IMR-90 (cell line): ENCODE measurements at regions not wholly inside any gene's neighbourhood (a gene's known extent, or its start where the extent isn't known, plus 50 kb on each side); places are given as distances from the start of the nearest gene placed in this dataset.
A peak's percentile ranks its signal among the peaks of the same experiment; 100 is the strongest.

Experiments used
- ATAC-seq: fragments of 200-7000 bp; cut with Tn5 transposase; 2 replicates; pipeline ENCODE4 v1.9.1; 2020; ENCODE audit warnings: low read depth, mild to moderate bottlenecking, moderate library complexity
- BruUV-seq: library from RNA; stranded (reverse); fragments of 400-500 nt; replicated peaks from 2 replicates; lab custom pipeline; 2021; lab: Mats Ljungman, UMichigan
- CTCF ChIA-PET: fragments of 300-600 bp; formaldehyde crosslinking; extraction: SDS; loops from one replicate; lab custom pipeline; 2021; ENCODE audit warnings: antibody characterized with exemption; lab: Yijun Ruan, JAX
- POLR2A ChIA-PET: fragments of 300-600 bp; sonication (Branson Sonifier 250); formaldehyde crosslinking; loops from one replicate; lab custom pipeline; 2022; ENCODE audit warnings: antibody characterized with exemption; ENCODE audit not compliant: unreplicated experiment; lab: Charles Lee
- DNase-seq: peaks from one replicate; pipeline ENCODE4 v3.0.0; 2013
- H2AFZ ChIP-seq: replicated peaks from 2 replicates; pipeline ENCODE3; 2013; ENCODE audit warnings: low read length, mild to moderate bottlenecking; ENCODE audit not compliant: poor library complexity
- H2AK5ac ChIP-seq: 2 replicates; pipeline ENCODE4 v1.6.1; 2013; ENCODE audit warnings: low read depth, low read length, inconsistent platforms
- H2AK9ac ChIP-seq: replicated peaks from 2 replicates; pipeline ENCODE3; 2013; ENCODE audit warnings: mild to moderate bottlenecking, low read depth, low read length, moderate library complexity; ENCODE audit not compliant: poor library complexity
- H2BK120ac ChIP-seq: 2 replicates; pipeline ENCODE4 v1.6.1; 2013; ENCODE audit warnings: low read depth, low read length, inconsistent platforms
- H2BK15ac ChIP-seq: 3 replicates; pipeline ENCODE4 v1.6.1; 2013; ENCODE audit warnings: low read depth, low read length, inconsistent platforms
- H2BK20ac ChIP-seq: 2 replicates; pipeline ENCODE4 v1.6.1; 2013; ENCODE audit warnings: low read depth, mild to moderate bottlenecking, inconsistent platforms, low read length, moderate library complexity
- H2BK5ac ChIP-seq: 2 replicates; pipeline ENCODE4 v1.6.1; 2013; ENCODE audit warnings: mild to moderate bottlenecking, low read depth, low read length, inconsistent platforms; ENCODE audit not compliant: poor library complexity, severe bottlenecking
- H3K14ac ChIP-seq: replicated peaks from 2 replicates; pipeline ENCODE4 v1.6.1; 2013; ENCODE audit warnings: low read depth, low read length, inconsistent platforms
- H3K18ac ChIP-seq: 2 replicates; pipeline ENCODE4 v1.6.1; 2013; ENCODE audit warnings: low read depth, low read length, control low read depth
- H3K23ac ChIP-seq: 2 replicates; pipeline ENCODE4 v1.6.1; 2013; ENCODE audit warnings: low read depth, low read length, inconsistent platforms
- H3K27ac ChIP-seq: 2 replicates; pipeline ENCODE4 v1.5.1; 2013; ENCODE audit warnings: mild to moderate bottlenecking, control low read depth, low read length; ENCODE audit not compliant: insufficient read depth
- H3K27me3 ChIP-seq: 2 replicates; pipeline ENCODE4 v1.6.1; 2013; ENCODE audit warnings: low read length; ENCODE audit not compliant: control insufficient read depth, insufficient read depth
- H3K36me3 ChIP-seq: 2 replicates; pipeline ENCODE4 v1.6.1; 2013; ENCODE audit warnings: low read length, mixed read lengths; ENCODE audit not compliant: control insufficient read depth, insufficient read depth
- H3K4ac ChIP-seq: 2 replicates; pipeline ENCODE4 v1.6.1; 2013; ENCODE audit warnings: low read depth, low read length, inconsistent platforms
- H3K4me1 ChIP-seq: 2 replicates; pipeline ENCODE4 v1.6.1; 2013; ENCODE audit warnings: low read length, mixed read lengths; ENCODE audit not compliant: control insufficient read depth, insufficient read depth
- H3K4me2 ChIP-seq: 2 replicates; pipeline ENCODE4 v1.6.1; 2013; ENCODE audit warnings: low read depth, mild to moderate bottlenecking, control low read depth, low read length, moderate library complexity
- H3K4me3 ChIP-seq: 2 replicates; pipeline ENCODE4 v1.5.1; 2013; ENCODE audit warnings: low read depth, mild to moderate bottlenecking, control low read depth, low read length, moderate library complexity; ENCODE audit not compliant: insufficient read depth
- H3K56ac ChIP-seq: 2 replicates; pipeline ENCODE4 v1.6.1; 2013; ENCODE audit warnings: low read length, inconsistent platforms; ENCODE audit not compliant: insufficient read depth; ENCODE audit errors: extremely low read depth
- H3K79me1 ChIP-seq, 2 experiments: 2 replicates each; pipeline ENCODE4 v1.6.1; 2013; ENCODE audit warnings: low read length in 2 of 2, inconsistent platforms in 1 of 2, low read depth in 1 of 2
- H3K9ac ChIP-seq: 2 replicates; pipeline ENCODE4 v1.6.1; 2013; ENCODE audit warnings: low read depth, low read length, control low read depth
- H3K9me1 ChIP-seq: 2 replicates; pipeline ENCODE4 v1.6.1; 2013; ENCODE audit warnings: low read length, inconsistent platforms; ENCODE audit not compliant: insufficient read depth
- H3K9me3 ChIP-seq: 2 replicates; pipeline ENCODE4 v1.6.1; 2013; ENCODE audit warnings: low read length; ENCODE audit not compliant: control insufficient read depth, insufficient read depth
- H4K20me1 ChIP-seq: 2 replicates; pipeline ENCODE4 v1.6.1; 2013; ENCODE audit warnings: low read length, inconsistent platforms; ENCODE audit not compliant: insufficient read depth
- H4K5ac ChIP-seq: 2 replicates; pipeline ENCODE4 v1.6.1; 2013; ENCODE audit warnings: mild to moderate bottlenecking, low read depth, low read length, control low read depth
- H4K8ac ChIP-seq, 2 experiments: 2 replicates each; pipeline ENCODE4 v1.6.1; 2013; ENCODE audit warnings: low read depth in 2 of 2, low read length in 2 of 2, control low read depth in 1 of 2, inconsistent platforms in 1 of 2
- H4K91ac ChIP-seq: 2 replicates; pipeline ENCODE4 v1.6.1; 2013; ENCODE audit warnings: low read depth, low read length, inconsistent platforms; ENCODE audit not compliant: insufficient read depth
- BHLHE40 ChIP-seq: fragments of 150-350 bp; IDR thresholded peaks from 2 replicates; pipeline ENCODE4 v1.6.1; 2016; ENCODE audit warnings: mild to moderate bottlenecking, low read depth, low read length
- CEBPB ChIP-seq: IDR thresholded peaks from 2 replicates; pipeline ENCODE4 v1.6.1; 2012; ENCODE audit warnings: low read depth, low read length, improper control_type of control experiment
- CHD1 ChIP-seq: IDR thresholded peaks from 2 replicates; pipeline ENCODE4 v1.6.1; 2012; ENCODE audit warnings: low read depth, low read length, improper control_type of control experiment
- FOS ChIP-seq: fragments of 150-350 bp; IDR thresholded peaks from 2 replicates; pipeline ENCODE4 v1.6.1; 2016; ENCODE audit warnings: low read depth, low read length
- RAD21 ChIP-seq: IDR thresholded peaks from 2 replicates; pipeline ENCODE4 v1.6.1; 2012; ENCODE audit warnings: low read length, improper control_type of control experiment
- RCOR1 ChIP-seq: IDR thresholded peaks from 2 replicates; pipeline ENCODE4 v1.6.1; 2012; ENCODE audit warnings: mild to moderate bottlenecking, low read length, improper control_type of control experiment; ENCODE audit not compliant: insufficient replicate concordance
- SMC3 ChIP-seq: fragments of 150-350 bp; IDR thresholded peaks from 2 replicates; pipeline ENCODE4 v1.6.1; 2016; ENCODE audit warnings: low read depth, mild to moderate bottlenecking, antibody characterized with exemption, low read length, moderate library complexity
- USF2 ChIP-seq: fragments of 150-350 bp; IDR thresholded peaks from 2 replicates; pipeline ENCODE4 v1.6.1; 2017; ENCODE audit warnings: mild to moderate bottlenecking, antibody characterized with exemption, low read length, low read depth
- dilution Hi-C: fragments of 300-500 bp; cut with HindIII; formaldehyde crosslinking; loops from one replicate; pipeline ENCODE4 v1.14.3; 2018; ENCODE audit warnings: low sequenced_read_pairs; ENCODE audit not compliant: unreplicated experiment
- in situ Hi-C: fragments of 300-500 bp; cut with MboI; formaldehyde crosslinking; loops from 3 replicates; pipeline ENCODE4 v1.14.3; 2019; ENCODE audit warnings: low sequenced_read_pairs, inconsistent platforms, mixed read lengths
- intact Hi-C: fragments of 100-400 bp; cut with micrococcal nuclease; formaldehyde crosslinking; loops from 2 replicates; pipeline ENCODE4 v1.10.0; 2022

- H2BK15ac ChIP-seq: no peak overlapping the region
- no peak overlapping the region for H3K4me2 ChIP-seq
- no peaks in the 10 kb centered on the region for H3K9me1 ChIP-seq
- intact Hi-C loops: no loop called here
- H3K4ac ChIP-seq: no peak overlapping the region
- H3K79me1 ChIP-seq: no peaks in the 10 kb centered on the region
- no peak overlapping the region for H4K91ac ChIP-seq
- H3K4me3 ChIP-seq: no peak overlapping the region
- DNase-seq: no peak
- in situ Hi-C loops: no loop called here
- no peak overlapping the region for H2AK9ac ChIP-seq
- no peak overlapping the region for H2BK5ac ChIP-seq
- H2AK5ac ChIP-seq: no peak overlapping the region
- no peak for ATAC-seq
- no peaks in the 10 kb centered on the region for H4K20me1 ChIP-seq
- no peak overlapping the region for H3K18ac ChIP-seq
- ChIA-PET POLR2A (no interaction called here), CTCF (no interaction called here)
- H3K9ac ChIP-seq: no peak overlapping the region
- H2BK120ac ChIP-seq: no peak overlapping the region
- H3K14ac ChIP-seq: no peak overlapping the region
- dilution Hi-C loops: no loop called here
- no peak overlapping the region for H3K56ac ChIP-seq
- H3K36me3 ChIP-seq: no peaks in the 10 kb centered on the region
- TF ChIP-seq USF2 (no peak), RAD21 (no peak), SMC3 (no peak), CEBPB (0 out of 2 replicates have a peak, but pooled peaks have one; percentile 15), BHLHE40 (no peak), FOS (no peak), CHD1 (no peak), RCOR1 (no peak)
- H4K8ac ChIP-seq: no peak overlapping the region
- no peaks in the 10 kb centered on the region for H3K9me3 ChIP-seq
- H4K5ac ChIP-seq: no peak overlapping the region
- no peak overlapping the region for H2AFZ ChIP-seq
- no peak overlapping the region for H2BK20ac ChIP-seq
- no peak overlapping the region for H3K27ac ChIP-seq
- no peak overlapping the region for H3K23ac ChIP-seq
- BruUV-seq: no TSS peak
- H3K27me3 ChIP-seq: no peaks in the 10 kb centered on the region
- H3K4me1 ChIP-seq: no peaks in the 10 kb centered on the region
Observed at GRCh38 chr5:30479104-30479503, 714.4 kb upstream of the CDH6 start.
